Neural cell (in vitro differentiated cells): ENCODE measurements at regions not wholly inside any gene's neighbourhood (a gene's known extent, or its start where the extent isn't known, plus 50 kb on each side); places are given as distances from the start of the nearest gene placed in this dataset.

Experiments used
- H2AFZ ChIP-seq: fragments of 200-600, 300-800 bp; sonication (generic), shearing (Covaris generic); 2 replicates; pipeline ENCODE4 v1.6.0; 2014; ENCODE audit warnings: low read depth, mild to moderate bottlenecking, antibody characterized with exemption, low read length, moderate library complexity
- H3F3A ChIP-seq: fragments of 200-600 bp; shearing (Covaris generic); 2 replicates; pipeline ENCODE4 v1.6.1; 2016; ENCODE audit warnings: mild to moderate bottlenecking, moderate library complexity, mixed read lengths, antibody characterized with exemption, low read length; ENCODE audit not compliant: insufficient read depth, poor library complexity, severe bottlenecking
- H3K27ac ChIP-seq: fragments of 200-600, 300-800 bp; sonication (generic), shearing (Covaris generic); 2 replicates; pipeline ENCODE4 v1.5.1; 2014; ENCODE audit warnings: mild to moderate bottlenecking, low read length, moderate library complexity
- H3K27me3 ChIP-seq: fragments of 300-800, 200-600 bp; sonication (generic), shearing (Covaris generic); 2 replicates; pipeline ENCODE4 v1.6.0; 2014; ENCODE audit warnings: mild to moderate bottlenecking, low read depth, low read length, moderate library complexity; ENCODE audit not compliant: insufficient read depth
- H3K36me3 ChIP-seq: fragments of 300-800, 200-600 bp; sonication (generic), shearing (Covaris generic); 2 replicates; pipeline ENCODE4 v1.5.1; 2014; ENCODE audit warnings: mild to moderate bottlenecking, antibody characterized with exemption, low read length, moderate library complexity; ENCODE audit not compliant: insufficient read depth
- H3K4me2 ChIP-seq: fragments of 300-800, 200-600 bp; sonication (generic), shearing (Covaris generic); 2 replicates; pipeline ENCODE4 v1.6.0; 2014; ENCODE audit warnings: mild to moderate bottlenecking, low read length
- H3K4me3 ChIP-seq: fragments of 300-800, 200-600 bp; sonication (generic), shearing (Covaris generic); 2 replicates; pipeline ENCODE4 v1.5.1; 2014; ENCODE audit warnings: mild to moderate bottlenecking, low read length, moderate library complexity
- H3K79me2 ChIP-seq: fragments of 200-600 bp; shearing (Covaris generic); replicated peaks from 2 replicates; pipeline ENCODE4 v1.6.0; 2014; ENCODE audit warnings: mild to moderate bottlenecking, low read length, moderate library complexity; ENCODE audit not compliant: insufficient read depth
- H3K9ac ChIP-seq: fragments of 300-800, 200-600 bp; sonication (generic), shearing (Covaris generic); 2 replicates; pipeline ENCODE4 v1.6.1; 2016; ENCODE audit warnings: mild to moderate bottlenecking, low read length, mixed read lengths
- H3K9me2 ChIP-seq: fragments of 200-600 bp; shearing (Covaris generic); 2 replicates; pipeline ENCODE4 v1.6.1; 2016; ENCODE audit warnings: mild to moderate bottlenecking, low read length, mixed read lengths; ENCODE audit not compliant: insufficient read depth
- H3K9me3 ChIP-seq: fragments of 200-600, 300-800 bp; sonication (generic), shearing (Covaris generic); 2 replicates; pipeline ENCODE4 v1.6.1; 2016; ENCODE audit warnings: mild to moderate bottlenecking, mixed run types, low read length, moderate library complexity, mixed read lengths
- H4K20me1 ChIP-seq: fragments of 200-600 bp; shearing (Covaris generic); 2 replicates; pipeline ENCODE4 v1.6.1; 2016; ENCODE audit warnings: mild to moderate bottlenecking, mixed run types; ENCODE audit not compliant: insufficient read depth
- EP300 ChIP-seq: fragments of 450-650 bp; conservative IDR thresholded peaks from 2 replicates; pipeline ENCODE4 v1.6.1; 2014; ENCODE audit warnings: antibody characterized with exemption, mild to moderate bottlenecking, moderate library complexity; ENCODE audit not compliant: poor library complexity, severe bottlenecking
- EZH2 ChIP-seq: fragments of 200-600, 300-800 bp; shearing (Covaris generic), sonication (generic); IDR thresholded peaks from 2 replicates; pipeline ENCODE4 v1.6.1; 2014; ENCODE audit warnings: antibody characterized with exemption, low read length, borderline replicate concordance, mild to moderate bottlenecking; ENCODE audit not compliant: insufficient read depth, poor library complexity, severe bottlenecking
- MXI1 ChIP-seq: fragments of 450-650 bp; conservative IDR thresholded peaks from 2 replicates; pipeline ENCODE4 v1.6.1; 2014; ENCODE audit warnings: antibody characterized with exemption, mild to moderate bottlenecking; ENCODE audit not compliant: poor library complexity, severe bottlenecking
- POLR2AphosphoS5 ChIP-seq: IDR thresholded peaks from 2 replicates; pipeline ENCODE4 v1.6.1; 2012
- RAD21 ChIP-seq: fragments of 450-650 bp; conservative IDR thresholded peaks from 2 replicates; pipeline ENCODE4 v1.6.1; 2014; ENCODE audit warnings: antibody characterized with exemption, mild to moderate bottlenecking, moderate library complexity
- SMC3 ChIP-seq: fragments of 450-650 bp; conservative IDR thresholded peaks from 2 replicates; pipeline ENCODE4 v1.6.1; 2014; ENCODE audit warnings: antibody characterized with exemption, mild to moderate bottlenecking, moderate library complexity; ENCODE audit not compliant: poor library complexity
- TAF1 ChIP-seq: IDR thresholded peaks from 2 replicates; pipeline ENCODE4 v1.6.1; 2012; ENCODE audit warnings: low read depth
- TF ChIP-seq, protein P1 (sequence below): fragments of 450-650 bp; IDR thresholded peaks from 2 replicates; pipeline ENCODE4 v1.5.1; 2014; ENCODE audit warnings: antibody characterized with exemption, mild to moderate bottlenecking, moderate library complexity; ENCODE audit not compliant: poor library complexity, severe bottlenecking
- TF ChIP-seq, protein P2 (sequence below): IDR thresholded peaks from 2 replicates; pipeline ENCODE4 v1.6.1; 2012; ENCODE audit warnings: borderline replicate concordance

DNA sequence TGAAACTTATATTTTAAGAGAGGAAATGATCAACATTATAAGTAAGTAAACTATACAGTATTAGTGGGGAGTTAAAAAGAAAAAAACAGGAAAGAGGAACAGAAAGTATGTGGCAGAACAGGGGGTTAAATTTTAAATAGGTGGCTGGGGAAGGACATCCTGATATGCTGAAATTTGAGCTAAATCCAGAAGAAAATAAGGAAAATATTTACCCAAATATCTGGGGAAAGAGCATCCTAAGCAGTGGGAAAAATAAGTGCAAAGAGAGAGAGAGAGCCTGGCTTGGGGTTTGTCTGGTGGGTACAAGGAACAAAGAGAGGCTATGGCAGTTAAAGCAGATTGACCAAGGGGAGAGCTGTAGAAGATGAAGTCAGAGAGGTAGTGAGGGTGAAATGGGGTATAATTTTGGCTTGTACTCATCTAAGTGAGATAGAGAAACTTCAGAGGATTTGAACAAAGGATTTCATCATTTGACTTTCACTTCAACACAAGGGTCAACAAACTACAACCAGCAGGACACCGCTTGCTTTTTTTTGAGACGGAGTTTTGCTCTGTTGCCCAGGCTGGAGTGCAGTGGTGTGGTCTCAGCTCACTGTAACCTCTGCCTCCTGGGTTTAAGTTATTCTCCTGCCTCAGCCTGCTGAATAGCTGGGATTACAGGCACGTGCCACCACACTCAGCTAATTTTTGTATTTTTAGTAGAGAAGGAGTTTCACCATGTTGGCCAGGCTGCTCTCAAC, 328.4 kb upstream of the CNR1 start:
- H4K20me1 ChIP-seq, result no peaks in the 10 kb centered on the region
- no peak overlapping the region for H3K9ac ChIP-seq
- no peak overlapping the region for H3K4me3 ChIP-seq
- no peaks in the 10 kb centered on the region for H3K36me3 ChIP-seq
- H3K79me2 ChIP-seq, result no peaks in the 10 kb centered on the region
- H3K4me2 ChIP-seq, result no peak overlapping the region
- H3K27ac ChIP-seq, result no peak overlapping the region
- no peak overlapping the region for H2AFZ ChIP-seq
- peaks cover 5% of the 10 kb centered on the region for H3K9me3 ChIP-seq
- H3K27me3 ChIP-seq, result no peaks in the 10 kb centered on the region
- no peaks in the 10 kb centered on the region for H3K9me2 ChIP-seq
- no peaks in the 10 kb centered on the region for H3F3A ChIP-seq
- TF ChIP-seq SMC3, result no peak
- TF ChIP-seq EZH2, result no peak
- TF ChIP-seq POLR2AphosphoS5, result no peak
- no peak for TF ChIP-seq MXI1
- no peak for TF ChIP-seq EP300
- TF ChIP-seq TAF1, result no peak
- TF ChIP-seq, protein P1, sequence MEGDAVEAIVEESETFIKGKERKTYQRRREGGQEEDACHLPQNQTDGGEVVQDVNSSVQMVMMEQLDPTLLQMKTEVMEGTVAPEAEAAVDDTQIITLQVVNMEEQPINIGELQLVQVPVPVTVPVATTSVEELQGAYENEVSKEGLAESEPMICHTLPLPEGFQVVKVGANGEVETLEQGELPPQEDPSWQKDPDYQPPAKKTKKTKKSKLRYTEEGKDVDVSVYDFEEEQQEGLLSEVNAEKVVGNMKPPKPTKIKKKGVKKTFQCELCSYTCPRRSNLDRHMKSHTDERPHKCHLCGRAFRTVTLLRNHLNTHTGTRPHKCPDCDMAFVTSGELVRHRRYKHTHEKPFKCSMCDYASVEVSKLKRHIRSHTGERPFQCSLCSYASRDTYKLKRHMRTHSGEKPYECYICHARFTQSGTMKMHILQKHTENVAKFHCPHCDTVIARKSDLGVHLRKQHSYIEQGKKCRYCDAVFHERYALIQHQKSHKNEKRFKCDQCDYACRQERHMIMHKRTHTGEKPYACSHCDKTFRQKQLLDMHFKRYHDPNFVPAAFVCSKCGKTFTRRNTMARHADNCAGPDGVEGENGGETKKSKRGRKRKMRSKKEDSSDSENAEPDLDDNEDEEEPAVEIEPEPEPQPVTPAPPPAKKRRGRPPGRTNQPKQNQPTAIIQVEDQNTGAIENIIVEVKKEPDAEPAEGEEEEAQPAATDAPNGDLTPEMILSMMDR, result no peak
- TF ChIP-seq, protein P2, sequence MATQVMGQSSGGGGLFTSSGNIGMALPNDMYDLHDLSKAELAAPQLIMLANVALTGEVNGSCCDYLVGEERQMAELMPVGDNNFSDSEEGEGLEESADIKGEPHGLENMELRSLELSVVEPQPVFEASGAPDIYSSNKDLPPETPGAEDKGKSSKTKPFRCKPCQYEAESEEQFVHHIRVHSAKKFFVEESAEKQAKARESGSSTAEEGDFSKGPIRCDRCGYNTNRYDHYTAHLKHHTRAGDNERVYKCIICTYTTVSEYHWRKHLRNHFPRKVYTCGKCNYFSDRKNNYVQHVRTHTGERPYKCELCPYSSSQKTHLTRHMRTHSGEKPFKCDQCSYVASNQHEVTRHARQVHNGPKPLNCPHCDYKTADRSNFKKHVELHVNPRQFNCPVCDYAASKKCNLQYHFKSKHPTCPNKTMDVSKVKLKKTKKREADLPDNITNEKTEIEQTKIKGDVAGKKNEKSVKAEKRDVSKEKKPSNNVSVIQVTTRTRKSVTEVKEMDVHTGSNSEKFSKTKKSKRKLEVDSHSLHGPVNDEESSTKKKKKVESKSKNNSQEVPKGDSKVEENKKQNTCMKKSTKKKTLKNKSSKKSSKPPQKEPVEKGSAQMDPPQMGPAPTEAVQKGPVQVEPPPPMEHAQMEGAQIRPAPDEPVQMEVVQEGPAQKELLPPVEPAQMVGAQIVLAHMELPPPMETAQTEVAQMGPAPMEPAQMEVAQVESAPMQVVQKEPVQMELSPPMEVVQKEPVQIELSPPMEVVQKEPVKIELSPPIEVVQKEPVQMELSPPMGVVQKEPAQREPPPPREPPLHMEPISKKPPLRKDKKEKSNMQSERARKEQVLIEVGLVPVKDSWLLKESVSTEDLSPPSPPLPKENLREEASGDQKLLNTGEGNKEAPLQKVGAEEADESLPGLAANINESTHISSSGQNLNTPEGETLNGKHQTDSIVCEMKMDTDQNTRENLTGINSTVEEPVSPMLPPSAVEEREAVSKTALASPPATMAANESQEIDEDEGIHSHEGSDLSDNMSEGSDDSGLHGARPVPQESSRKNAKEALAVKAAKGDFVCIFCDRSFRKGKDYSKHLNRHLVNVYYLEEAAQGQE, result no peak
- TF ChIP-seq RAD21, result no peak

DNA sequence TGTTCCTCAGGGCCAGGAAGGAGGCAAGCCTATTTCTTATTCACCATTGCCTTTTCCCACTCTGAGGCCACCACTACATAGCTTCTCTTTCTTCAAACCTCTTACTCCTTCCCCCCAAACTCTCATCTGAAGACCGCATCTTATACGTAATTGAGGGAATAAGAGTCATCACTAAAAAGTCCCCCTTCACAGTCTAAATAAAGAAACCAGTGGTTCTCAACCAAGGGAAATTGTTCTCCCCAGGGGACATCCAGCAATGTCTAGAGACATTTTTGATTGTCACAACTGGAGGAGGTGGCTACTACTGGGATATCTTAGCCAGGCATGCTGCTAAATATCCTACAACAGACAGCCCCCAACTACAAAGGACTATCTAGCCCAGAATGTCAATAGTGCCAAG, 327.6 kb upstream of the CNR1 start:
- Histone ChIP-seq H3K4me2 (no peak overlapping the region), H3K9me3 (peaks cover 5% of the 10 kb centered on the region), H3F3A (no peaks in the 10 kb centered on the region), H3K9me2 (no peaks in the 10 kb centered on the region), H3K9ac (no peak overlapping the region), H2AFZ (no peak overlapping the region), H3K79me2 (no peaks in the 10 kb centered on the region), H3K27me3 (no peaks in the 10 kb centered on the region), H4K20me1 (no peaks in the 10 kb centered on the region), H3K36me3 (no peaks in the 10 kb centered on the region), H3K4me3 (no peak overlapping the region), H3K27ac (no peak overlapping the region)
- no peak for TF ChIP-seq POLR2AphosphoS5
- no peak for TF ChIP-seq RAD21
- no peak for TF ChIP-seq EP300
- no peak for TF ChIP-seq MXI1
- TF ChIP-seq SMC3, result no peak
- TF ChIP-seq TAF1, result no peak
- TF ChIP-seq, protein P2, result no peak
- TF ChIP-seq, protein P1, result no peak
- no peak for TF ChIP-seq EZH2
